ENCODE measurements at regions not wholly inside any gene's neighbourhood (a gene's known extent, or its start where the extent isn't known, plus 50 kb on each side); places are given as distances from the start of the nearest gene placed in this dataset.

- DNase-seq (ENCODE audit: low spot score) = no peak
Observed at GRCh38 chr6:40340957-40341356, 246.2 kb downstream of the LRFN2 start.

GRCh38 chr6:40340196-40340595, 247.0 kb downstream of the LRFN2 start:
- no peak for DNase-seq (ENCODE audit: low spot score)

- no peak for DNase-seq (ENCODE audit: low spot score)
Observed at GRCh38 chr6:40338306-40338705, 248.9 kb downstream of the LRFN2 start.

GRCh38 chr6:40336940-40337760, 250.0 kb downstream of the LRFN2 start:
- DNase-seq (ENCODE audit: low spot score) = no peak

GRCh38 chr6:40336296-40336695, 250.9 kb downstream of the LRFN2 start:
- DNase-seq (ENCODE audit: low spot score) = no peak

- no peak for DNase-seq (ENCODE audit: low spot score)
Observed at GRCh38 chr6:40334496-40335270, 252.5 kb downstream of the LRFN2 start.

GRCh38 chr6:40331545-40331944, 255.6 kb downstream of the LRFN2 start:
- no peak for DNase-seq (ENCODE audit: low spot score)

- no peak for DNase-seq (ENCODE audit: low spot score)
Observed at GRCh38 chr6:40330301-40330721, 256.9 kb downstream of the LRFN2 start.

- DNase-seq (ENCODE audit: low spot score) = no peak
Observed at GRCh38 chr6:40328986-40329545, 258.1 kb downstream of the LRFN2 start.

- DNase-seq (ENCODE audit: low spot score) = no peak
Observed at GRCh38 chr6:40328386-40328985, 258.7 kb downstream of the LRFN2 start.

GRCh38 chr6:40326714-40327421, 260.3 kb downstream of the LRFN2 start:
- DNase-seq (ENCODE audit: low spot score) = no peak

GRCh38 chr6:40325791-40326190, 261.4 kb downstream of the LRFN2 start:
- DNase-seq (ENCODE audit: low spot score) = no peak

- no peak for DNase-seq (ENCODE audit: low spot score)
Observed at GRCh38 chr6:40325041-40325440, 262.1 kb downstream of the LRFN2 start.

- DNase-seq (ENCODE audit: low spot score) = no peak
Observed at GRCh38 chr6:40323881-40324634, 263.1 kb downstream of the LRFN2 start.

- DNase-seq (ENCODE audit: low spot score) = no peak
Observed at GRCh38 chr6:40322336-40322735, 264.8 kb downstream of the LRFN2 start.

- no peak for DNase-seq (ENCODE audit: low spot score)
Observed at GRCh38 chr6:40321616-40322015, 265.5 kb downstream of the LRFN2 start.

GRCh38 chr6:40320947-40321346, 266.2 kb downstream of the LRFN2 start:
- DNase-seq (ENCODE audit: low spot score) = no peak

- DNase-seq (ENCODE audit: low spot score) = no peak
Observed at GRCh38 chr6:40320441-40320840, 266.7 kb downstream of the LRFN2 start.

- DNase-seq (ENCODE audit: low spot score) = no peak
Observed at GRCh38 chr6:40319124-40319523, 268.0 kb downstream of the LRFN2 start.

- no peak for DNase-seq (ENCODE audit: low spot score)
Observed at GRCh38 chr6:40315060-40315459, 272.1 kb downstream of the LRFN2 start.

- no peak for DNase-seq (ENCODE audit: low spot score)
Observed at GRCh38 chr6:40313582-40313981, 273.6 kb downstream of the LRFN2 start.

Measured in RKO (cell line).